GF-D8 (cell line): ENCODE measurements at regions not wholly inside any gene's neighbourhood (a gene's known extent, or its start where the extent isn't known, plus 50 kb on each side); places are given as distances from the start of the nearest gene placed in this dataset.

Source experiments
- DNase-seq: peaks from one replicate; lab custom pipeline; 2025; lab: John Stamatoyannopoulos, UW

GRCh38 chr1:104825401-104825800 lies 1075.7 kb downstream of the AMY1C start:
- DNase-seq = no peak

GRCh38 chr1:104830534-104830933 lies 1080.8 kb downstream of the AMY1C start:
- DNase-seq = no peak

GRCh38 chr1:104852151-104852550 lies 1102.5 kb downstream of the AMY1C start:
- DNase-seq = no peak

DNA sequence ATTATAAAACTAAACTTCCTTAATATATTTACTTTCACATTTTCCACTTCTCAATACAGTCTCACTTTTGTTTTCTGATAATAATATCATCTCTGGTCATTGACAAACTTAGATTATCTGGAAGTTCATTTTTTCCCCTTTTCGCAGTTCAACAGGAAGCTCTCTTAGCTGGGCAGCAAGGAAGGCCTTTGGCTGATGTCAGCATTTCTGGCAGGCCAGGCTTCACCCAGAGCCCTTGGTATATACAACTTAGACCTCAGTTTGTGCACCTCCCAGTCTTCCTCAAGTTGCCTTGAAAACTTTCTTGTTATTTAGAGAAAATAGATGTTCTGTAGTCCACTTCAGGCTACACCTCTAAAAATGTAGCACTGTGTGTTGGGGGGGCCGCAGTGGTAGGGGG lies 1103.6 kb downstream of the AMY1C start:
- DNase-seq = no peak

GRCh38 chr1:104854529-104854928 lies 1104.8 kb downstream of the AMY1C start:
- no peak for DNase-seq

DNA sequence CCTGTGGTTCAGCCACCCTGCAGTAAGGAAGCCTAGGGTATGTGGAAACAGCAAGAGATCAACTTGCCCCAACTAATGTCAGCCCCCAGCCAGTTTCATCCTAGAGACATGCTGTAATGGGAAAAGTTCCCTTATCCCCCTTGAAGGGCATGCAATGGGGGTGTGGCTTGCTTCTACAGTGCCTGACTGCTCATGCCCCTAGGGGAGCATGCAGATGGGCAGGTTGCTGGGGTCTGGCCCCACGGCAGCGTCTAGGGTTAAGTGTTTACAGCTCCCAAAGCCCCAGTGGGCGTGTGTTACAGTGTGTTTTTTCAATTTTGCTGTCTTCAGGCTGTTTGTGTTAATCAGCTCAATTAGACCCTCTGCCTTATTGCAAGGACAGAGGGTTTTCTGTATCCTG lies 1105.9 kb downstream of the AMY1C start:
- DNase-seq = no peak

- DNase-seq = no peak
Observed at GRCh38 chr1:104856091-104856490, 1106.4 kb downstream of the AMY1C start.

DNA sequence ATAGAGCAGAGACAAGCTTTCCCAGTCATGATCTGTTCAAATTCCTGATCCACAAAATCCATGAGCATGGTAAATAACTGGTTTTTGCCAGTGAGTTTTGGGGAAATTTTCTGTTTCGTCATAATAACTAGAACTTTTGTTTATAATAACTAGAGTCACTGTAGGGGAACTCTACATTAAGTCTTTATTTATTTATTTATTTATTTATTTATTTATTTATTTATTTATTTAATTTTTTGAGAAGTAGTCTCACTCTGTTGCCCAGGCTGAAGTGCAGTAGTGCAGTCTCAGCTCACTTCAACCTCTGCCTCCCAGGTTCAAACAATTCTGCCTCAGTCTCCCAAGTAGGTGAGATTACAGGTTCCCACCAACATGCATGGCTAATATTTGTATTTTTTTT lies 1106.8 kb downstream of the AMY1C start:
- no peak for DNase-seq

- DNase-seq = no peak
Observed at GRCh38 chr1:104868794-104869193, 1119.1 kb downstream of the AMY1C start.

DNA sequence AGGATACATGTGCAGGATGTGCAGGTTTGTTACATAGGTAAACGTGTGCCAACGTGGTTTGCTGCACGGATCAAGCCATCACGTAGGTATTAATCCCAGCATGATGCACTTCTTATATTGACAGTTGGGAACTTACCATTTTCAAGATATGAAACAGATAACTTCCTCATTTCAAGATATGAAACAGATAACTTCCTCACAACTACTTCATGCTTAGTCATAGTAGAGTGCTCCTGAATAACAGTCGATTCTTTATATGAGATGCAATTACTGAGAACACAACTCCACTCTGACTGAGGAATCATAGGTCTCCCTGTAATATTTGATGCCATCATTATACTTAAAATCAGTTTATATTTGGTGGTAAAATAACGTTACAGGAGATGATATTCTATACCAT lies 1124.3 kb downstream of the AMY1C start:
- DNase-seq = no peak

GRCh38 chr1:104878203-104878909 lies 1128.7 kb downstream of the AMY1C start:
- no peak for DNase-seq

- no peak for DNase-seq
Observed at GRCh38 chr1:104884939-104885338, 1135.2 kb downstream of the AMY1C start.

GRCh38 chr1:104905322-104905721 lies 1155.6 kb downstream of the AMY1C start:
- no peak for DNase-seq

GRCh38 chr1:104906141-104906540 lies 1156.4 kb downstream of the AMY1C start:
- no peak for DNase-seq

DNA sequence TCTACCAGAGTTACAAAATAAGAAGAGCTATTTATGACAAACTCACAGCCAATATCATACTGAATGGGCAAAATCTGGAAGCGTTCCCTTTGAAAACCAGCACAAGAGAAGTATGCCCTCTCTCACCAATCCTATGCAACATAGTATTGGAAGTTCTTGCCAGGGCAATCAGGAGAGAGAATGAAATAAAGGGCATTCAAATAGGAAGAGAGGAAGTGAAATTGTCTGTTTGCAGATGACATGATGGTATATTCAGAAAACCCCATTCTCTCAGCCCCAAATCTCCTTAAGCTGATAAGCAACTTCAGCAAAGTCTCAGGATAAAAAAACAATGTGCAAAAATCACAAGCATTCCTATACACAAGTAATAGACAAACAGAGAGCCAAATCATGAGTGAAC lies 1169.5 kb downstream of the AMY1C start:
- DNase-seq = no peak

GRCh38 chr1:104921525-104921924 lies 1171.8 kb downstream of the AMY1C start:
- DNase-seq = no peak

DNA sequence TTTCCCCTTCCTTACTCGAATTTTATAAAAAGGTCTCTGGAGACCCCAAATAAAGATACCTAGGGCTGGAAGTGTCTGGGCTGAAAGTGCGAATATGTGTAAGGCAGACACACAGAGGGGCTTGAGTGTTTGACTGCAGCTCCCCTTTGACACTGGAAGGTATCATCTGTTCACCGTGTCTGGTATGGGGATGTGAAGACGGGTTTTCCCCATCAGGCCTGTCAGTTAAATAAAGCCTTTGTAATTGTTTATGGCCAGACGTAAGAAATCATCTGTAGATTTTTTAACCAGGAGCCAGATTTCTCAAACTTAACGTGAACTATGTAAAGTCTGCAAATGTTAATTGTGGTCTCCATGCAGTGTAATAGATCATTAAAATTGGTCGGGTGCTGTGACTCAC lies 1173.4 kb downstream of the AMY1C start:
- DNase-seq = no peak

GRCh38 chr1:104929280-104929679 lies 1179.6 kb downstream of the AMY1C start:
- DNase-seq = no peak

- no peak for DNase-seq
Observed at GRCh38 chr1:104932030-104932915, 1182.6 kb downstream of the AMY1C start.

DNA sequence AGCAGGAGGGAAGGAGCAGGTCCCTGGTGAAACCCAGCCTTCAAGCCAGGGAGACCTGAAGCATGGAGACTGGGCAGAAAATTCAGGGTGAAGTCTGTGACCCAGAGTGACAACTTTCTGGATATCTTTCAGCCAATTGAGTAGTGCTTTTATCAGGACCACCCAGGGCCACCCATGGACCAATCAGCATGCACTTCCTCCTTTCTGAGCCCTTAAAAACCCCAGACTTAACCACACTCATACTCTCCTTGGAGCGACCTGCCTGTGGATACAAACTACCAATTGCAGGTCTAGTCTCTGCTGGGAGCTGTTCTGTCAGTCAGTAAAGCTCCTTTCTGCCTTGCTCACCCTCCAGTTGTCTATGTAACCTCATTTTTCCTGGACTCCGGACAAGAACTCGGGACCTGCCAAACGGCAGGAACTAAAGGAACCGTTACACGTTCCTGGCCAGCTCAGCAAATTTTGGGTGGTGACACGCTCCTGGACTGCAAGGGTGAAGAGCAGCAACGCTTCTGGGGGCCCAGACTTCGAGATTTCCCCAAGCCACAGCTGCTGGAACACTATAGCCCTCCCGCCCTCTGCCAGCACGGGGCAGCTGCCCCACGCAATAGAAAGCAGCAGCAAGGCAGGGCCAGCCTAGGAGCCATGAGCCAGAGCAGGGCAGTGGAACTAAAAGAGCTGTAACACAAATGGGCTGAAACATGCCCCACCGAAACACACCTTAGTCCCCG lies 1183.4 kb downstream of the AMY1C start:
- DNase-seq = no peak

DNA sequence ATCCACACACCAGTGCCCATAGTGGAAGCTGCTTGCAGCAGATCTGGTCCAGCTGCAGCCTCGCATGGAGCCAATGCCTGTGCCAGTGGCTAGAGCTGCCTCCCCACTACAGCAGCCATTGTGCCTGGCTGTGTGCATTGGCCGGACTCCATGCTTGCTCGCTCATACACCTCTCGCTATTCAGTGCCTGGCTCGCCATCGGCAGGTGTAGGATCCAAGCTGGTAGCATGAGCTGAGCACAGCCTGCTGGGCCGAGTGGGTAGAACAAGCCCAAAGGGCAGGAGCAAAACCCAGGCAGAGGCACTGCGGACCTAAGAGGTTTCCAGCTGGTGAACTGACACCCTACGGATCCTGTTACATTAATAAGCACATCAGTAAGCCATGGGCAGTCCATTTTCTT lies 1184.1 kb downstream of the AMY1C start:
- DNase-seq = no peak

GRCh38 chr1:104945406-104945805 lies 1195.7 kb downstream of the AMY1C start:
- DNase-seq = no peak
